C4-2B (cell line): ENCODE measurements at regions not wholly inside any gene's neighbourhood (a gene's known extent, or its start where the extent isn't known, plus 50 kb on each side); places are given as distances from the start of the nearest gene placed in this dataset.

ENCODE experiments used
- H3K27ac ChIP-seq: fragments of 450-650 bp; 2 replicates; pipeline ENCODE4 v1.5.1; 2017
- CTCF ChIP-seq: fragments of 450-650 bp; conservative IDR thresholded peaks from 2 replicates; pipeline ENCODE4 v1.5.1; 2017; ENCODE audit warnings: mild to moderate bottlenecking
- ZFX ChIP-seq: fragments of 450-650 bp; IDR thresholded peaks from 2 replicates; pipeline ENCODE4 v1.6.1; 2017

- TF ChIP-seq CTCF: no peak
- TF ChIP-seq ZFX: no peak
Observed at GRCh38 chr1:112239683-112240330, 156.2 kb upstream of the CTTNBP2NL start.

GRCh38 chr1:112242470-112242869, 153.5 kb upstream of the CTTNBP2NL start:
- TF ChIP-seq CTCF (no peak), ZFX (no peak)
- H3K27ac ChIP-seq: no peak overlapping the region

More at GRCh38 chr1:112239683-112240330, 156.2 kb upstream of the CTTNBP2NL start:
- H3K27ac ChIP-seq: no peak overlapping the region

GRCh38 chr1:112244131-112244530, 151.9 kb upstream of the CTTNBP2NL start:
- TF ChIP-seq CTCF: no peak
- TF ChIP-seq ZFX: no peak
- H3K27ac ChIP-seq: no peak overlapping the region

GRCh38 chr1:112245114-112245513, 150.9 kb upstream of the CTTNBP2NL start:
- TF ChIP-seq ZFX (no peak), CTCF (no peak)
- no peak overlapping the region for H3K27ac ChIP-seq

GRCh38 chr1:112247036-112247597, 148.9 kb upstream of the CTTNBP2NL start:
- no peak overlapping the region for H3K27ac ChIP-seq
- TF ChIP-seq CTCF: no peak
- no peak for TF ChIP-seq ZFX

GRCh38 chr1:112247961-112248360, 148.1 kb upstream of the CTTNBP2NL start:
- TF ChIP-seq ZFX: no peak
- no peak for TF ChIP-seq CTCF
- H3K27ac ChIP-seq: no peak overlapping the region

GRCh38 chr1:112250892-112251291, 145.1 kb upstream of the CTTNBP2NL start:
- no peak overlapping the region for H3K27ac ChIP-seq
- TF ChIP-seq ZFX: no peak
